H9 (cell line): ENCODE measurements at regions not wholly inside any gene's neighbourhood (a gene's known extent, or its start where the extent isn't known, plus 50 kb on each side); places are given as distances from the start of the nearest gene placed in this dataset.

Experiments used
- DNase-seq: peaks from one replicate; pipeline ENCODE4 v3.0.0-alpha.2; 2017
- H2AFZ ChIP-seq: one replicate; pipeline ENCODE4 v1.6.1; 2013; ENCODE audit warnings: mild to moderate bottlenecking, low read length, control low read depth, moderate library complexity
- H2AK5ac ChIP-seq: 2 replicates; pipeline ENCODE4 v1.6.1; 2013; ENCODE audit warnings: low read length, control low read depth, mixed read lengths; ENCODE audit not compliant: insufficient read length
- H2BK120ac ChIP-seq: one replicate; pipeline ENCODE4 v1.6.1; 2013; ENCODE audit warnings: low read depth, mild to moderate bottlenecking, low read length, control low read depth, inconsistent platforms; ENCODE audit not compliant: poor library complexity, severe bottlenecking
- H2BK12ac ChIP-seq: 2 replicates; pipeline ENCODE4 v1.6.1; 2013; ENCODE audit warnings: low read length, control low read depth, mixed read lengths, low read depth; ENCODE audit not compliant: insufficient read length
- H2BK15ac ChIP-seq: 2 replicates; pipeline ENCODE4 v1.6.1; 2013; ENCODE audit warnings: low read depth, low read length, control low read depth
- H2BK20ac ChIP-seq: one replicate; pipeline ENCODE4 v1.6.1; 2013; ENCODE audit warnings: low read depth, mild to moderate bottlenecking, low read length, control low read depth, inconsistent platforms; ENCODE audit not compliant: poor library complexity, severe bottlenecking
- H2BK5ac ChIP-seq: 2 replicates; pipeline ENCODE4 v1.6.1; 2013; ENCODE audit warnings: low read length, control low read depth, mixed read lengths; ENCODE audit not compliant: insufficient read length
- H3K14ac ChIP-seq: 2 replicates; pipeline ENCODE4 v1.6.1; 2013; ENCODE audit warnings: low read length, control low read depth; ENCODE audit not compliant: insufficient read depth
- H3K18ac ChIP-seq: 2 replicates; pipeline ENCODE4 v1.6.1; 2013; ENCODE audit warnings: low read depth, mild to moderate bottlenecking, mixed read lengths, low read length, control low read depth; ENCODE audit not compliant: insufficient read length
- H3K23ac ChIP-seq: 2 replicates; pipeline ENCODE4 v1.6.1; 2013; ENCODE audit warnings: low read length, control low read depth, mixed read lengths, low read depth; ENCODE audit not compliant: insufficient read length
- H3K23me2 ChIP-seq: 2 replicates; pipeline ENCODE4 v1.6.1; 2013; ENCODE audit warnings: low read depth, mild to moderate bottlenecking, mixed read lengths, low read length, control low read depth; ENCODE audit not compliant: insufficient read length, poor library complexity, severe bottlenecking
- H3K27ac ChIP-seq: 2 replicates; pipeline ENCODE4 v1.5.1; 2013; ENCODE audit warnings: low read length, control low read depth, mixed read lengths, low read depth; ENCODE audit not compliant: insufficient read length
- H3K27me3 ChIP-seq: 2 replicates; pipeline ENCODE4 v1.6.1; 2013; ENCODE audit warnings: low read length, control low read depth, inconsistent platforms; ENCODE audit not compliant: insufficient read depth
- H3K4ac ChIP-seq: 2 replicates; pipeline ENCODE4 v1.6.1; 2013; ENCODE audit warnings: low read depth, mild to moderate bottlenecking, control low read depth, inconsistent platforms, low read length, moderate library complexity
- H3K4me1 ChIP-seq: 2 replicates; pipeline ENCODE4 v1.6.1; 2013; ENCODE audit warnings: low read length, control low read depth, inconsistent platforms; ENCODE audit not compliant: insufficient read depth
- H3K4me2 ChIP-seq: 2 replicates; pipeline ENCODE4 v1.6.1; 2013; ENCODE audit warnings: low read length, control low read depth, mixed read lengths; ENCODE audit not compliant: insufficient read length, insufficient read depth
- H3K56ac ChIP-seq: 2 replicates; pipeline ENCODE4 v1.6.1; 2013; ENCODE audit warnings: low read depth, mild to moderate bottlenecking, mixed read lengths, low read length, control low read depth; ENCODE audit not compliant: insufficient read length
- H3K79me1 ChIP-seq: 2 replicates; pipeline ENCODE4 v1.6.1; 2013; ENCODE audit warnings: low read depth, mild to moderate bottlenecking, moderate library complexity, low read length, control low read depth, inconsistent platforms; ENCODE audit not compliant: insufficient read depth, poor library complexity, severe bottlenecking
- H3K79me2 ChIP-seq: 2 replicates; pipeline ENCODE4 v1.6.1; 2013; ENCODE audit warnings: low read length, control low read depth, inconsistent platforms; ENCODE audit not compliant: insufficient read depth
- H3K9ac ChIP-seq: 2 replicates; pipeline ENCODE4 v1.6.1; 2013; ENCODE audit warnings: low read length, control low read depth, mixed read lengths; ENCODE audit not compliant: insufficient read length; ENCODE audit errors: extremely low read depth
- H3K9me3 ChIP-seq: one replicate; pipeline ENCODE4 v1.6.1; 2013; ENCODE audit warnings: low read depth, low read length, inconsistent platforms; ENCODE audit not compliant: control insufficient read depth
- H3T11ph ChIP-seq: one replicate; pipeline ENCODE4 v1.6.1; 2013; ENCODE audit warnings: mild to moderate bottlenecking, low read length, control low read depth, inconsistent platforms
- H4K20me1 ChIP-seq: one replicate; pipeline ENCODE4 v1.6.1; 2013; ENCODE audit not compliant: control insufficient read depth, insufficient read length, insufficient read depth
- H4K5ac ChIP-seq: 2 replicates; pipeline ENCODE4 v1.6.1; 2013; ENCODE audit warnings: low read depth, mild to moderate bottlenecking, mixed read lengths, low read length, control low read depth; ENCODE audit not compliant: insufficient read length
- H4K8ac ChIP-seq: replicated peaks from 2 replicates; pipeline ENCODE4 v1.6.1; 2013; ENCODE audit warnings: low read length, control low read depth, mixed read lengths, low read depth; ENCODE audit not compliant: insufficient read length
- H4K91ac ChIP-seq: 2 replicates; pipeline ENCODE4 v1.6.1; 2013; ENCODE audit warnings: low read depth, mild to moderate bottlenecking, moderate library complexity, mixed read lengths, low read length, control low read depth; ENCODE audit not compliant: insufficient read length
- H3K27ac Mint-ChIP-seq, 3 experiments: 2 replicates in 2 of 3; 3 replicates in 1 of 3; pipeline ENCODE4 v1.8.0; 2020 to 2021; ENCODE audit warnings: mixed read lengths in 3 of 3, mild to moderate bottlenecking in 1 of 3, moderate library complexity in 1 of 3
- H3K27me3 Mint-ChIP-seq: 2 replicates; pipeline ENCODE4 v1.8.0; 2021; ENCODE audit warnings: low read depth, mild to moderate bottlenecking, moderate library complexity, mixed read lengths
- H3K36me3 Mint-ChIP-seq, 3 experiments: 2 replicates in 2 of 3; 3 replicates in 1 of 3; pipeline ENCODE4 v1.8.0; 2020 to 2021; ENCODE audit warnings: low read depth in 3 of 3, mixed read lengths in 3 of 3; ENCODE audit not compliant: insufficient read depth in 1 of 3
- H3K4me1 Mint-ChIP-seq, 2 experiments: 2 replicates each; pipeline ENCODE4 v1.8.0; 2020; ENCODE audit warnings: mixed read lengths in 2 of 2
- H3K4me3 Mint-ChIP-seq, 2 experiments: 2 replicates in 1 of 2; 3 replicates in 1 of 2; pipeline ENCODE4 v1.8.0; 2020 to 2021; ENCODE audit warnings: mild to moderate bottlenecking in 2 of 2, mixed read lengths in 2 of 2, moderate library complexity in 1 of 2
- H3K9me3 Mint-ChIP-seq, 2 experiments: 2 replicates in 1 of 2; 3 replicates in 1 of 2; pipeline ENCODE4 v1.8.0; 2020; ENCODE audit warnings: mild to moderate bottlenecking in 2 of 2, mixed read lengths in 2 of 2, moderate library complexity in 1 of 2
- CTCF ChIP-seq: fragments of 200-600 bp; sonication (generic); conservative IDR thresholded peaks from 3 replicates; pipeline ENCODE4 v1.8.0; 2021; ENCODE audit warnings: antibody characterized with exemption, mild to moderate bottlenecking
- WGBS: extraction: QIAGEN DNeasy Blood & Tissue Kit; methylation state at CpG from one replicate; pipeline ENCODE4 v1.1.7; 2013; ENCODE audit warnings: missing lambda C conversion rate, low lambda C conversion rate, mixed read lengths; ENCODE audit not compliant: insufficient read length; ENCODE audit errors: extremely low coverage; 5-methylcytosine and 5-hydroxymethylcytosine counted together

GRCh38 chr17:54372069-54372749 is 528.4 kb upstream of the TOM1L1 start:
- no peaks in the 10 kb centered on the region for H3K4me1 ChIP-seq
- H3T11ph ChIP-seq = no peak overlapping the region
- no peak overlapping the region for H2BK12ac ChIP-seq
- no peak overlapping the region for H3K4me3 Mint-ChIP-seq
- peaks cover 24% of the 10 kb centered on the region in 2 experiments for H3K4me1 Mint-ChIP-seq
- no peak overlapping the region for H2BK120ac ChIP-seq
- no peak overlapping the region for H4K8ac ChIP-seq
- no peak overlapping the region for H3K4me2 ChIP-seq
- H3K14ac ChIP-seq = no peak overlapping the region
- no peak overlapping the region for H2BK20ac ChIP-seq
- H2BK15ac ChIP-seq = no peak overlapping the region
- no CpG with 5 or more reads among the region's 2 CpGs for WGBS
- no peaks in the 10 kb centered on the region for H3K79me2 ChIP-seq
- no peak overlapping the region for H3K4ac ChIP-seq
- H3K56ac ChIP-seq = no peak overlapping the region
- H4K91ac ChIP-seq = no peak overlapping the region
- DNase-seq = no peak
- H3K27ac Mint-ChIP-seq = peak overlapping the region; percentile 7 to 93 (median 76); a peak in 6 of 7 replicates
- no peak overlapping the region for H3K27ac ChIP-seq
- no peaks in the 10 kb centered on the region for H3K23me2 ChIP-seq
- no peak overlapping the region for H3K23ac ChIP-seq
- no peaks in the 10 kb centered on the region for H3K9me3 ChIP-seq
- peaks cover 16% of the 10 kb centered on the region in 2 experiments for H3K9me3 Mint-ChIP-seq
- no peak overlapping the region for H4K5ac ChIP-seq
- no peaks in the 10 kb centered on the region for H3K79me1 ChIP-seq
- TF ChIP-seq CTCF = no peak
- no peak overlapping the region for H3K18ac ChIP-seq
- no peaks in the 10 kb centered on the region for H3K27me3 ChIP-seq
- H3K27me3 Mint-ChIP-seq = no peaks in the 10 kb centered on the region
- H2BK5ac ChIP-seq = no peak overlapping the region
- no peak overlapping the region for H3K9ac ChIP-seq
- no peaks in the 10 kb centered on the region for H4K20me1 ChIP-seq
- no peak overlapping the region for H2AFZ ChIP-seq
- no peak overlapping the region for H2AK5ac ChIP-seq
- peaks cover 10 to 20% (median 11%) of the 10 kb centered on the region in 3 experiments for H3K36me3 Mint-ChIP-seq
